H1 (cell line): ENCODE measurements at regions not wholly inside any gene's neighbourhood (a gene's known extent, or its start where the extent isn't known, plus 50 kb on each side); places are given as distances from the start of the nearest gene placed in this dataset.

Source experiments
- CTCF ChIA-PET: fragments of 300-600 bp; sonication (Branson Sonifier 250); formaldehyde crosslinking; loops from one replicate; lab custom pipeline; 2021; ENCODE audit not compliant: partially characterized antibody; lab: Charles Lee
- POLR2A ChIA-PET: fragments of 300-600 bp; sonication (Branson Sonifier 250); formaldehyde crosslinking; loops from one replicate; lab custom pipeline; 2021; ENCODE audit warnings: inconsistent platforms; ENCODE audit not compliant: partially characterized antibody; lab: Charles Lee
- DNase-seq, 2 experiments: peaks; one replicate each; pipeline versions ENCODE4 v3.0.0 to v3.0.0-alpha.2; 2010 to 2022; ENCODE audit warnings: low spot score in 2 of 2, low read depth in 1 of 2, mixed read lengths in 1 of 2
- FAIRE-seq: peaks from 2 replicates; lab custom pipeline; 2011; peaks lifted over from hg19 to GRCh38; lab: Jason Lieb, UNC
- H2AFZ ChIP-seq: 2 replicates; pipeline ENCODE4 v1.8.1; 2012; ENCODE audit warnings: low read length, inconsistent platforms
- H2AK5ac ChIP-seq: 2 replicates; pipeline ENCODE4 v1.6.1; 2013; ENCODE audit warnings: low read depth, low read length
- H2BK120ac ChIP-seq: replicated peaks from 2 replicates; pipeline ENCODE3; 2013; ENCODE audit warnings: low read depth, low read length, inconsistent platforms
- H2BK12ac ChIP-seq: 2 replicates; pipeline ENCODE4 v1.6.1; 2013; ENCODE audit warnings: low read depth, low read length
- H2BK15ac ChIP-seq: 2 replicates; pipeline ENCODE4 v1.6.1; 2013; ENCODE audit warnings: low read length
- H2BK20ac ChIP-seq: 2 replicates; pipeline ENCODE4 v1.6.1; 2013; ENCODE audit warnings: low read length
- H2BK5ac ChIP-seq: 2 replicates; pipeline ENCODE4 v1.6.1; 2013; ENCODE audit warnings: low read depth, low read length
- H3K14ac ChIP-seq: 2 replicates; pipeline ENCODE4 v1.6.1; 2013; ENCODE audit warnings: inconsistent platforms; ENCODE audit not compliant: insufficient read length
- H3K18ac ChIP-seq: 2 replicates; pipeline ENCODE4 v1.6.1; 2013; ENCODE audit warnings: low read length; ENCODE audit errors: extremely low read depth
- H3K23ac ChIP-seq: 2 replicates; pipeline ENCODE4 v1.6.1; 2013; ENCODE audit warnings: inconsistent platforms; ENCODE audit not compliant: insufficient read length
- H3K23me2 ChIP-seq: 2 replicates; pipeline ENCODE4 v1.6.1; 2013; ENCODE audit warnings: low read depth, low read length
- H3K27ac ChIP-seq: 2 replicates; pipeline ENCODE4 v1.6.1; 2011; ENCODE audit warnings: low read depth, low read length, inconsistent platforms
- H3K27me3 ChIP-seq, 4 experiments: replicated peaks in 1 of 4; 1 replicate in 1 of 4; 2 replicates in 3 of 4; pipeline versions ENCODE4 v1.6.1 to v1.8.1; 2011 to 2013; ENCODE audit warnings: low read length in 3 of 4, mild to moderate bottlenecking in 3 of 4, inconsistent platforms in 2 of 4, mixed read lengths in 2 of 4, moderate library complexity in 1 of 4; ENCODE audit not compliant: control insufficient read depth in 3 of 4, insufficient read depth in 3 of 4; ENCODE audit errors: extremely low read depth in 1 of 4
- H3K36me3 ChIP-seq, 4 experiments: 2 replicates each; pipeline versions ENCODE4 v1.6.1 to v1.8.1; 2011 to 2013; ENCODE audit warnings: mild to moderate bottlenecking in 4 of 4, low read length in 3 of 4, moderate library complexity in 2 of 4, control low read depth in 1 of 4, inconsistent platforms in 1 of 4; ENCODE audit not compliant: insufficient read depth in 4 of 4, control insufficient read depth in 2 of 4
- H3K4ac ChIP-seq: replicated peaks from 2 replicates; pipeline ENCODE3; 2013; ENCODE audit warnings: low read length, low read depth, mixed read lengths, inconsistent platforms; ENCODE audit not compliant: insufficient read length
- H3K4me1 ChIP-seq, 4 experiments: replicated peaks in 1 of 4; 1 replicate in 1 of 4; 2 replicates in 3 of 4; pipeline versions ENCODE4 v1.6.1 to v1.8.1; 2011 to 2013; ENCODE audit warnings: low read length in 3 of 4, inconsistent platforms in 2 of 4, mixed read lengths in 1 of 4; ENCODE audit not compliant: insufficient read depth in 4 of 4, control insufficient read depth in 3 of 4
- H3K4me2 ChIP-seq, 2 experiments: 2 replicates each; pipeline versions ENCODE4 v1.6.1 to v1.8.1; 2011 to 2013; ENCODE audit warnings: low read depth in 2 of 2, low read length in 2 of 2, control low read depth in 1 of 2, inconsistent platforms in 1 of 2, mild to moderate bottlenecking in 1 of 2; ENCODE audit not compliant: insufficient read depth in 1 of 2
- H3K4me3 ChIP-seq, 4 experiments: fragments of 200-600, 300-600 bp in 1 of 4; sonication (generic), shearing (Covaris generic), sonication (Bioruptor Twin) in 1 of 4; 2 replicates each; pipeline versions ENCODE4 v1.5.1 to v1.8.1; 2011 to 2016; ENCODE audit warnings: low read length in 4 of 4, low read depth in 3 of 4, control low read depth in 2 of 4, inconsistent platforms in 2 of 4, mild to moderate bottlenecking in 2 of 4, mixed read lengths in 1 of 4, moderate library complexity in 1 of 4; ENCODE audit not compliant: insufficient read depth in 2 of 4; ENCODE audit errors: extremely low read depth in 1 of 4
- H3K56ac ChIP-seq: replicated peaks from 2 replicates; pipeline ENCODE3; 2013; ENCODE audit warnings: low read depth, mild to moderate bottlenecking, mixed read lengths, low read length, inconsistent platforms; ENCODE audit not compliant: insufficient read length
- H3K79me1 ChIP-seq: 2 replicates; pipeline ENCODE4 v1.6.1; 2013; ENCODE audit warnings: low read depth, low read length, control low read depth
- H3K79me2 ChIP-seq, 2 experiments: 2 replicates each; pipeline versions ENCODE4 v1.6.1 to v1.8.1; 2012 to 2013; ENCODE audit warnings: low read length in 2 of 2, mild to moderate bottlenecking in 2 of 2, inconsistent platforms in 1 of 2; ENCODE audit not compliant: insufficient read depth in 2 of 2, control insufficient read depth in 1 of 2
- H3K9ac ChIP-seq, 4 experiments: replicated peaks in 1 of 4; 1 replicate in 1 of 4; 2 replicates in 3 of 4; pipeline versions ENCODE4 v1.6.1 to v1.8.1; 2011 to 2013; ENCODE audit warnings: low read depth in 3 of 4, low read length in 3 of 4, control low read depth in 2 of 4, mild to moderate bottlenecking in 2 of 4, moderate library complexity in 2 of 4, inconsistent platforms in 1 of 4; ENCODE audit errors: extremely low read depth in 1 of 4
- H3K9me3 ChIP-seq, 2 experiments: 2 replicates each; pipeline versions ENCODE4 v1.6.1 to v1.8.1; 2012 to 2013; ENCODE audit warnings: mild to moderate bottlenecking in 2 of 2, moderate library complexity in 2 of 2, control low read depth in 1 of 2, inconsistent platforms in 1 of 2, low read depth in 1 of 2, low read length in 1 of 2, mixed read lengths in 1 of 2; ENCODE audit not compliant: insufficient read depth in 2 of 2
- H4K20me1 ChIP-seq, 2 experiments: replicated peaks in 1 of 2; 2 replicates each; pipeline versions ENCODE3 to v1.8.1; 2011 to 2013; ENCODE audit warnings: inconsistent platforms in 2 of 2, low read length in 2 of 2, mild to moderate bottlenecking in 1 of 2; ENCODE audit not compliant: insufficient read depth in 2 of 2, control insufficient read depth in 1 of 2
- H4K5ac ChIP-seq: 2 replicates; pipeline ENCODE4 v1.6.1; 2013; ENCODE audit warnings: low read length, low read depth, mixed read lengths, inconsistent platforms; ENCODE audit not compliant: insufficient read length
- H4K8ac ChIP-seq: 2 replicates; pipeline ENCODE4 v1.8.0; 2013; ENCODE audit warnings: mild to moderate bottlenecking, moderate library complexity, low read length, inconsistent platforms; ENCODE audit not compliant: insufficient read depth; ENCODE audit errors: extremely low read depth
- H4K91ac ChIP-seq: replicated peaks from 2 replicates; pipeline ENCODE3; 2013; ENCODE audit warnings: low read length, mixed read lengths, inconsistent platforms; ENCODE audit not compliant: insufficient read length
- HDAC6 ChIP-seq: IDR thresholded peaks from one replicate; pipeline ENCODE4 v1.7.1; 2012; ENCODE audit warnings: low read depth, mild to moderate bottlenecking, inconsistent platforms, low read length, moderate library complexity

DNA sequence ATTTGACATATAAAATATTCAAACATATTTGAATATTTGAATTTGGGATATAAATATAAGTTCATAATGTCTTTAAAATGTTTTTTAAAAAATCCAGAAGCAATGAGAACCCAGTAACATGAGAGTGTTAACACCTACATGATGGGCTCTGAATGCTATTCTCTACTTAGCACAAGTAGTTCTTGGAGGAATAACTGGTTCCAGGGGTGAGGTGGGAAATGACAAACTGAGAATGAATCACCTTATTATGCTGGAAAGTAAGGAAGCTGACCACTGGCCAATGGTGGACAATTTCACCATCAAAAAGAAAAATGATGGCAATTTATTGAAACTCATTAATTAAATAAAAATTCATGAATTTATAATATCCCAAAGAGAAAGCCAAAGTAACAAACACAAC, 79.6 kb upstream of the NABP1 start:
- Histone ChIP-seq H4K5ac (no peak overlapping the region), H3K56ac (no peak overlapping the region), H4K91ac (no peak overlapping the region), H2BK120ac (no peak overlapping the region), H3K23me2 (no peaks in the 10 kb centered on the region), H2BK5ac (no peak overlapping the region), H2BK12ac (no peak overlapping the region), H3K23ac (no peak overlapping the region), H2BK20ac (no peak overlapping the region), H2AFZ (no peak overlapping the region), H3K4ac (no peak overlapping the region), H3K79me2 (no peaks in the 10 kb centered on the region), H3K18ac (no peak overlapping the region), H4K20me1 (no peaks in the 10 kb centered on the region), H4K8ac (no peak overlapping the region), H2BK15ac (no peak overlapping the region), H3K27ac (no peak overlapping the region), H2AK5ac (no peak overlapping the region), H3K14ac (no peak overlapping the region), H3K9me3 (no peaks in the 10 kb centered on the region), H3K4me2 (no peak overlapping the region), H3K9ac (no peak overlapping the region), H3K4me3 (no peak overlapping the region), H3K4me1 (no peaks in the 10 kb centered on the region), H3K36me3 (no peaks in the 10 kb centered on the region), H3K27me3 (no peaks in the 10 kb centered on the region), H3K79me1 (no peaks in the 10 kb centered on the region)
- TF ChIP-seq HDAC6, result no peak
- ChIA-PET CTCF (interaction anchor here (1.1 kb wide), 1 partner anchor 131 kb away, joined by 3 read pairs; no protein-coding TSS in a partner anchor), POLR2A (no interaction called here)
- DNase-seq (no peak), FAIRE-seq (no peak)
